HG03432 (cell line): ENCODE measurements at regions not wholly inside any gene's neighbourhood (a gene's known extent, or its start where the extent isn't known, plus 50 kb on each side); places are given as distances from the start of the nearest gene placed in this dataset.

Experiments used
- ATAC-seq: cut with Tn5 transposase; IDR thresholded peaks from one replicate; pipeline ENCODE4 v1.9.1; 2021; ENCODE audit warnings: mild to moderate bottlenecking, moderate library complexity; ENCODE audit not compliant: unreplicated experiment

GRCh38 chr15:46764851-46765250, 952.5 kb upstream of the SEMA6D start:
- ATAC-seq, result no peak

DNA sequence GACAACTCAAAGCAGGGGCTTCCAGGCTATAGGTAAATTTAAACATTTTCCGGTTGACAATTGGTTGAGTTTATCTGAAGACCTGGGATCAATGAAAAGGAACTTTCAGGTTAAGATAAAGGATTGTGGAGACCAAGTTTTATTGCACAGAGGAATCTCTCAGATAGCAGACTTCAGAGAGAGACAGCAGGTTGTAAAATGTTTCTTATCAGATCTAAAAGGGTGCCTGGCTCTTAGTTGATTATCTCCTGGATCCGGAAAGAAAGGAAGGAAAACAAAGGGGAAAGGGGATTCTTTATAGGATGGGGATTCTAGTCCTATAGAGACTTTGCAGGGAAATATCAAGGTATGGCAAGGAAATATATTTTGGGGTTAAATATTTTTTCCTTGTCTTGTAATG, 951.3 kb upstream of the SEMA6D start:
- no peak for ATAC-seq

- ATAC-seq, result no peak
Measured at GRCh38 chr15:46768287-46768686, 949.0 kb upstream of the SEMA6D start.

DNA sequence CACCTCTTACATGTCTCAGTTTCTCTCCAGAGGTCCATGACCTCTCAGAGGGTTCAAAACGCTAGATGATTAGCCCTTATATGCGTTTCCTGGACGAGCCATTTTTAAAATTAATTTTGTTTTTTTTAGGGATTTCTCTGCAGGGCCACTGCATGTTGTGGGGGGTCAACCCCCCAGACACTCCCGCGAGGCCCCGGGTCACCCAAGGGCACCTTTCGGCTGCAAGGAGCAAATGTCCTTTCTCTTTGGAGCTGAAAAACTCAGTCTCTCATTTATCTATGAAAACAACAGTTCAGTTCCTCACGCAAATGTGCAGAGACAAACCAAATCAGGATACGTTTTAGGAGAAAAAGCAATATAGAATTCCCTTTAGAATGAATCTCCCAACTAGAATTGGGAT, 944.3 kb upstream of the SEMA6D start:
- ATAC-seq, result no peak

DNA sequence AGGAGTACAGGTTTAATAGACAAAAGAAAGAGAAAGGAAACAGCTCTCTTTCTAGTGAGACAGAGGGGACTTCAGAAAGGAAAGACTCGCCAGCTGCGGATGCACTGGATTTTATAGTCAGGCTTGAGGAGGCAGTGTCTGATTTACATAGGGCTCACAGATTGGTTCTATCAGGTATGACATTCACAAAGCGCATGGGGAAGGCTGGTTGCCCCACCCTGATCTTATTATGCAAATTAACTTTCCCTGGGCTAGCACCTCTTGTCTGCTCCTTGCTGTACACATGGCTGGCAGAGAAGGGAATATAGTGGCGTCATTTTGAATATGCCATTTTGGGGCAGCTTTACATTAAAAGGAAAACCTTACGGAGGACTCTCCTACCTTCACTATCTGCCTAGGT, 938.4 kb upstream of the SEMA6D start:
- ATAC-seq, result no peak

DNA sequence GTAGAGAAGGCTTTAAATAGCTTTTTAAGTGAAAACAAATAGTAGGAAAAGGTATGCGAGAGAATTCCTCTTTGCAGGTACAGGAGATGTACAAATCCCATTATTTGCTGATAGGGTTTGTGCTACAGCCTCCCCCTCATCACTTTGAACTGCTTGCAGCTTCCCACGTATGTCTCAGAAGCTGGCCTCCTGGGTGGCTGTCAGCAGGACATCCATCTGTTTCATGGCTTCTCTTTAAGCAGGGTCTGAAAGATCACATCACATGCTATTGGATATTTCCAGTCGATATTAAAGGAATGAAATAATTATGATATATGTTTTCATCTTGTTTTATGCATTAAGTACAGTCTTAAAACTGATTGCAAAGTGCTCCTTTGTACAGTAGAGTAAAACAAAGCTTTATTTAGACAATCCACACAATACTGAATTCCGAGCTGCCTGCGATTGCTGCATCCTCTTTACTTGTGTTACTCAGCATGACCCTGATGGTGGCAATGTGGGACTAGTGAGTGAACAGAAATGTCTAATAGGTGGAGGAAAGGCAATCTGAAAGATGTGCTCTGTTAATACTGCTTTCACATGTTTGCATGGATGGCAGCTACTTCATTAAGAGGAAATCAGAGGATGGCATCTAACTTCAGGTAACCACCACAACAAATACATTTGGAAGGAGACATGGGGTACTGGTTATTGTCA, 930.6 kb upstream of the SEMA6D start:
- ATAC-seq, result no peak

GRCh38 chr15:46795685-46796084, 921.6 kb upstream of the SEMA6D start:
- no peak for ATAC-seq

DNA sequence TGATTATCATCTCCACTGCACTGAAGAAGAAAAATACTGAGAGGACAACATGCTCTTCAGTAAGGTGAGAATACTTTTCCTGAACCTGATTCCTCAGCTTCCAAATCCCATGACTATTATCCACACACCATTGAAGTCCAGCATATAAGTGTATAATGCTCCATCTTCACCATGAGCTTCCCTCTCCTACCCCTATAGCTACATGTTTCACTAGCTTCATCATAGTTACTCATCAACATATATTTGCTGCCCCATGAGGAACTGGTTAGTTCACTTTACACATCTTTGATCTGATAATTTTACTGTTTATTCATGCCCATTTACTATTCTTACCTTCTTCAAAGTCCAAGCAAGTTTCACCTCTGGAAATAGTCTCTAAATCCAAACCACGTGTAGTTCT, 908.5 kb upstream of the SEMA6D start:
- ATAC-seq, result no peak

GRCh38 chr15:46815240-46815639, 902.1 kb upstream of the SEMA6D start:
- no peak for ATAC-seq

GRCh38 chr15:46815765-46816164, 901.5 kb upstream of the SEMA6D start:
- ATAC-seq, result no peak

- no peak for ATAC-seq
Measured at GRCh38 chr15:46848704-46849103, 868.6 kb upstream of the SEMA6D start.

DNA sequence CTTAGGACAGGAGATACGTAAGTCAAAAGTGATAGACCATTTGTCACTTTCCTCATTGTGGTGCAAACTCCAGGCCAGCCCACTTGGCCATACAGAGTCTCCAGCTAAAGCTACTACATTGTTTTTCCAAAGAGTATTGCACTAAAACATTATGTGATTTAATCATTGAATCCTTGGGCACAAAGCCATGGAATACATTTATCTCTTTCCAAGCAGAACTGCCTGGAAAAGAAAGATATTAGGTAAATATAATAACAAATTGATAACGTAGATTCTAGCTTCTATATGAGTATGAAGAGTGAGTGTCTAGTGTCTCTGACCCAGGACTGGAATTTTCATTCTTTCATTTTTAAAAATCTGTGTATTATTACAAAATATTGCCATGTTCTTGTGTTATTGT, 863.7 kb upstream of the SEMA6D start:
- no peak for ATAC-seq

DNA sequence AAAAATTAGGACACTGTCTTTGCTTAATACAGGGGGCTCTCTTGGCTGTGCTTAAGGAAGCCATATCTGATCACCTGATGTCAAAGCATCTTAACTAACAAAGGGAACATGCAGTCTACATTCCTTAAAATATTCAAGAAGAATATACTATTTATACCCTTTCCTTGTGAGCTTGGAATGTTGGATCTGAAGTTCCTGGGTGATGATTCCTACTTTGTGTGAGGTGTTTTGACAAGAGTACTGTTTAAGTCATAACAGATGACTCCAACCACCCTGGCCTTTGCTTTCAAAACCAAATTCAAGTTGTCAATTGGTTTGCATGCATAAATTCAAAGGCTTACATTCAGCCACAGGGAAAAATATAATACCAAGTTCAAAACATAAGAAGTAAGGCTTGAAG, 862.7 kb upstream of the SEMA6D start:
- no peak for ATAC-seq

DNA sequence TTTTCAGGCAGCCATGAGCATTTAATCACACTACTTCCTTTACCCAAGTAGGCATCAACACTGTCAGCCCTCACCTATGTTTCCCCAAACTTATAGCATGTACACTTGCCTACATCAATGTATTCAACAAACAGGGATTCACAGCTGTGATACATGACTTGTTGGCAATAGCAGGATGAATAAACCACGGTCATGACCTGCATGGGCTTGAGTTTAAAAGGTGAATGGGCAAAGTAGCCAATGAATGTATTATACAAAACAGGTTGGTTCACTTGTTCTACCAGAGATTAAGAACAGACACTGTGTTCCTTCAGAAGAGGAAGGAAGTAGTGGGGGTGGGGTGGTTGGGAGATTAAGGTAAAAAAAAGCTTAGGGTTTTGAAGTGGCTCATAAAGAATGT, 861.9 kb upstream of the SEMA6D start:
- ATAC-seq, result no peak

DNA sequence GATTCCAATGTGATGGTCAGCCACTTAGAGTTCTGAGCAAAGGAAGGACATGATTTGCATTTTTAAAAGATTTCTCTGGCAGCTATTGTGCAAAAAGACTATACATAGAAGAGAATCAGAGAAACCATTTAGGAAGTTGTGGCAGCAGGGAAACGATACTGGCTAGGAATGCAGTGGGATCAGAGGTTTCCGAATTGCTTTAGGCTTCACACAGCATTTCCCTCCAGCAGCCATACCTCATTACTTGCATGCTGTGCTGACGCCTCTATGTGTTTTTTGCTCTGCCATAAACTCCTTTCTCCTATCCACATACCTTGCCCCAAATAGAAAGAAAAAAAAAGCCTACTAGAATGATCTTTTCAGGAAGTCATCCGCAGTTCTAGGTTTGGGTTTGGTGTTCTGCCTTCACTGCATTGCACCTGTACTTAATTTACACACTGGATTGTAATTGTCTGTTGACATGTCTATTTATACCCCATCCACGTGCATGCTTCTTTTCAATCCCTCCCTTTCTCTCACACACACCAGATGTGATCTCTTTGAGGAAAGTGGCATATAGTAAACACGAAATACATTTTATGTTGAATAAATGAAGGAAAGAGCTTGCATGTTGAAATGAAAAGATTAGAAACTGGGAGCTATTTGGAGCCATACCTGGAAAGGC, 860.3 kb upstream of the SEMA6D start:
- ATAC-seq, result no peak

GRCh38 chr15:46858150-46858549, 859.2 kb upstream of the SEMA6D start:
- no peak for ATAC-seq

- ATAC-seq, result no peak
Measured at GRCh38 chr15:46861796-46862195, 855.5 kb upstream of the SEMA6D start.

DNA sequence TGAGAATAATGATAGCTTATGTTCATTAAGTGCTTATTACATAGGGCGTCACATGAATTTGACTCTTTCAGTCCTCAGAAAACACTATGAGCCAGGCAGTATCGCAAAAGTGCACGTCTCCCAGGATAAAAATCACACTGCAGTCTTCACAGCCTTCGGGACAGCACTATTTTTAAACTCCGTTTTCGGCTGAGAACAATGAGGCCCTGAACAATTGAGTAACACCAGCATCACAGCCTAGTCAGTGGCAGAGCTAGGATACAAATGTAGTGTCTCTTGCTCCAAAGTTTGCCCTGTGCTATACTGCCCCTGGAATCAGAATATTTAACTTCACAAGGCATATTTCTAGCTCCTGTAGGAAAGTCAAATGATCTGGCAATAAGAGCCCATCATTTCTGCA, 852.1 kb upstream of the SEMA6D start:
- no peak for ATAC-seq

- ATAC-seq, result no peak
Measured at GRCh38 chr15:46872286-46872980, 844.9 kb upstream of the SEMA6D start.

DNA sequence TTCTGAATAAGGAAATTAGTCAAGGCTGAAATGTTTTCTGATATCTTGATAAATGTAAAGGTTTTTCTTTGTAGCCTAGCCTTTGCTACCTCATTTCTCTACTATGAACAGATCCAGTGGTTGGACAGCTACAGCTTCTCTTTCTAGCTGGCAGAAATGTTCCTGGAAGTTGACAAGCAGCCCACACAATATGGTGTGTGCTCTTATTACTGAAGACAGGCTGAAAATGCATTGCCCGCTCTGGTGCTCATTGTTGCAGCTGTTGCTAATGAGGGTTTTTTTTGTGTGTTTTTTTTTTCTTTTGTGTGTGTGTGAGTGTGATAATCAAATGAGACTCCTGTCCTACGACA, 844.3 kb upstream of the SEMA6D start:
- no peak for ATAC-seq

- no peak for ATAC-seq
Measured at GRCh38 chr15:46879032-46879770, 838.1 kb upstream of the SEMA6D start.

- ATAC-seq, result no peak
Measured at GRCh38 chr15:46880791-46881190, 836.5 kb upstream of the SEMA6D start.
